Activated naive CD4-positive, alpha-beta T cell treated with anti-CD3 and anti-CD28 coated beads, Interleukin-2, amount 50 U/mL, for 24 hours (primary cell): ENCODE measurements at regions not wholly inside any gene's neighbourhood (a gene's known extent, or its start where the extent isn't known, plus 50 kb on each side); places are given as distances from the start of the nearest gene placed in this dataset.

Experiments used
- H3K27ac Mint-ChIP-seq: one replicate; pipeline ENCODE4 v1.8.0; 2021; ENCODE audit warnings: mild to moderate bottlenecking, mixed read lengths
- H3K27me3 Mint-ChIP-seq: one replicate; pipeline ENCODE4 v1.8.0; 2021; ENCODE audit warnings: mixed read lengths
- H3K36me3 Mint-ChIP-seq: one replicate; pipeline ENCODE4 v1.8.0; 2021; ENCODE audit warnings: mixed read lengths
- H3K4me1 Mint-ChIP-seq: one replicate; pipeline ENCODE4 v1.8.0; 2021; ENCODE audit warnings: mixed read lengths
- H3K4me3 Mint-ChIP-seq: one replicate; pipeline ENCODE4 v1.8.0; 2021; ENCODE audit warnings: mild to moderate bottlenecking, mixed read lengths
- H3K9me3 Mint-ChIP-seq: one replicate; pipeline ENCODE4 v1.8.0; 2021; ENCODE audit warnings: mixed read lengths

DNA sequence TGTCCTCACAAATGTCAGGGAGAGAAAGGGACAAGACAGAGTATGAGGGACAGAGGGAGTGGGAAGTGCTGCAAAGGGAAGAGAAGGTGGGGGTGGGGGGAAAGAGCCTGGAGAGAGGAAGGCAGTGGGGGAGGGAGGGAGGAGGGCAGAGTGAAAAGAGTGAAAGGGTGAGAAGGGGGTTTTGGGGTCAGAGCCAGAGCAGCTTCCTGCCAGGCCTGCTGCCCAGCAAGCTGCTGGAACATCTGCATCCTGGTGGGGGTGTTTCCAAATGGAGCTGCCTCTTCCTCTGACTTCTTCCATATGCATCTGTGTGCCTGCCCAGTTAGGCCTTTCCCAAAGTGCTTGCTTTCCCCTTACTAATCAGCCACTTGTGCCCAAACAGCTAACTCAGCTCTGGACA lies 94.3 kb upstream of the CELF4 start:
- Mint-ChIP-seq H3K4me1 (no peaks in the 10 kb centered on the region), H3K27me3 (peaks cover 2% of the 10 kb centered on the region), H3K27ac (no peak overlapping the region), H3K9me3 (no peaks in the 10 kb centered on the region), H3K36me3 (no peaks in the 10 kb centered on the region), H3K4me3 (no peak overlapping the region)

DNA sequence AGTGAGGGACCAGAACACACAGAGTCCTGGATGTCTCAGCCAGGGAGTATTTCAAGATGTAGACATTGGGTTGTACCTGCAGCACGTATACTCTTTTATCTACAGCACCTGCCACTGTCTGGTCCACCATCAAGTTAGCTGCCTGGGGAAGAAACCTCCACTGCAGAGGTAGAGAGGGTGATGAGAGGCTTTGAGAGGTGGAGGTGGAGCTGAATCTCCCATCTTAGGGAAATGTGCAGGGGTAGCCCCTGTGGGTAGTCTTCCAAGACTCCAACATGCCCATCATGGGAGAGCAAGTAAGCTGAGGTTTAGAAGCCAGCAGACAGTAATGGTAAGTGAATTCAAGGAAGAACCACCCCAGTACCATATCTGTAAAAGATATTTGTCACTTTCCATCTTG lies 93.3 kb upstream of the CELF4 start:
- peaks cover 2% of the 10 kb centered on the region for H3K27me3 Mint-ChIP-seq
- H3K4me3 Mint-ChIP-seq: no peak overlapping the region
- H3K27ac Mint-ChIP-seq: no peak overlapping the region
- H3K9me3 Mint-ChIP-seq: no peaks in the 10 kb centered on the region
- no peaks in the 10 kb centered on the region for H3K36me3 Mint-ChIP-seq
- no peaks in the 10 kb centered on the region for H3K4me1 Mint-ChIP-seq

DNA sequence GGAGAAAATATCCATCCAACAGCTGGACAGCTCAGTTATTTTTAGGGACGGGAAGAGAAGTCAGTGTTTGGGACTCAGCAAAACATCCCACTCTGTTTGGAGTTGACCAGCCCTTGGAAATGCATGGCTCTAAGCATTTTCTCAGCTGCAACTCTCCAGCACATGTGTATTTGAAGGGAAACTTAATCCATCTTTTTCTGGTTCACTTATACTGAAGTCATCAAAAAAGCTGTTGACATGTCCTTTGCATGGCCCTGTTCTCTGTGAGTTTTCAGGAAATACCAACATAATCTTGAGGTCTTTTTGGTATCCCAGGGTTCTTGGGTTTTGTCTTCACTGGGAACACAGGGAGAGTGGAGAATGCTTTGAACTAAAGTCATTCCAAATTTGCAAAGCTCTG lies 91.9 kb upstream of the CELF4 start:
- Mint-ChIP-seq H3K36me3 (no peaks in the 10 kb centered on the region), H3K9me3 (no peaks in the 10 kb centered on the region), H3K27me3 (peaks cover 2% of the 10 kb centered on the region), H3K4me1 (no peaks in the 10 kb centered on the region), H3K27ac (no peak overlapping the region), H3K4me3 (no peak overlapping the region)

DNA sequence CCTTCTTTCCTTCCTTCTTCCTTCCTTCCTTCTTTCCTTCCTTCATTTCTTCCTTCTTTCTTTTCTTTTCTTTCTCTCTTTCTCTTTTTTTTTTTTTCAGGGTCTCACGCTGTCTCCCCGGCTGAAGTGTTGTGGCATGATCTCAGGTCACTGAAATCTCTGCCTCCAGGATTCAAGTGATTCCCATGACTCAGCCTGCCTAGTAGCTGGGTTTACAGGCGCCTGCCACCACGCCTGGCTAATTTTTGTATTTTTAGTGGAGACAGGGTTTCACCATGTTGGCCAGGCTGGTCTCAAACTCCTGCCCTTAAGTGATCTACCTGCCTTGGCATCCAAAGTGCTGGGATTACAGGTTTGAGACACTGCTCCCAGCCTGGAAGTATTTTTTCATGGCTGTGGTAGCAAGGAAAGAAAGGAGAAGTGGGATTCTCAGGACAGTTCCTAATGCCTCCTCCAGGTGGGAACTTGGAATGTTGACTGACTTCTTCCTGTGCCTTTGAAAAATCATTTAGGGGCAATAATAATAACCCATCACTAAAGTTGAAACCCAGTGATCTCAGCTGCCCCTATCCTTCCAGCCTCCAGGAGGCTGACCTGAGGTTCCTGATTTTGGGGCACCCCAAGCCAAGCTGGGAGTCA lies 89.3 kb upstream of the CELF4 start:
- Mint-ChIP-seq H3K27ac (no peak overlapping the region), H3K4me1 (no peaks in the 10 kb centered on the region), H3K36me3 (no peaks in the 10 kb centered on the region), H3K4me3 (no peak overlapping the region), H3K27me3 (peaks cover 2% of the 10 kb centered on the region), H3K9me3 (no peaks in the 10 kb centered on the region)

DNA sequence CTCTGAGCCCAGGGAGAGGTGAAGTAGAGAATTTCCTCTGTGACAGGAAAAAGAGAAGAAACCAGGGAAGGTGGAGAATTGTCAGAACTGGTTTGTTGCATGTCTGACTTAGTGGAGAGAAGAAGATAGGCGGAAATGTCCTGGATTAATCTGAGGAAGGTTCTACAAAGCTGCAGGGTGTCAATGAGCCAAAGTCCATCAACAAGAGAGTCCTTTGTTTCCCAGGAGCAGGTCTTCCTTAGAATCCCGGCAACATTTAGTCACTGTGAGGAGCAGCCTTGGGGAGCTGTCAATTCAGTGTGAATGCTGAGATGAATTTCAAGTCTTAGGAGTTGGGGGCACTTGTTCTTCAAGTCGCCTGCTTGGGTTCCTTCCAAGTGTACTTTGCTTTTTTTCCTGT lies 88.4 kb upstream of the CELF4 start:
- H3K9me3 Mint-ChIP-seq: no peaks in the 10 kb centered on the region
- no peak overlapping the region for H3K27ac Mint-ChIP-seq
- H3K4me1 Mint-ChIP-seq: no peaks in the 10 kb centered on the region
- H3K4me3 Mint-ChIP-seq: no peak overlapping the region
- no peaks in the 10 kb centered on the region for H3K36me3 Mint-ChIP-seq
- no peaks in the 10 kb centered on the region for H3K27me3 Mint-ChIP-seq

DNA sequence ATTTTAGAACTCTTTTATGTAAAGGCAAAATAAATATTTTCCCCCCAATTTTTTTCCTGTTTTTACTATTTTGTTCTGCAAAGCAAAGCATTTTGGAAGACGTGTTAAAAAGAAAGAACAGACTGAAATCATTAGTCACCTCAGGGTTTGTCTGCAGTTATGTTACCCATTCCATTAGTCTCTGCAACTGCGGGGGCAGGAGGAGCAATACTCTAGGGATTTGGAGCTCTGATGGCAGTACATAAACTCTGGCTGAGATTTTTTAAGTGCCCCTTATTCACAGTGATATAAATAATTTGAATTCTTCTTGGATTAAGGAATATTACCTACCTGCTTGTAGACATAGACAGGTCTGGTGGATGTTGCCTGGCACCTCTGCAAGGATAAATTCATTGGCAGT lies 88.0 kb upstream of the CELF4 start:
- H3K27me3 Mint-ChIP-seq: no peaks in the 10 kb centered on the region
- no peak overlapping the region for H3K27ac Mint-ChIP-seq
- no peaks in the 10 kb centered on the region for H3K9me3 Mint-ChIP-seq
- no peaks in the 10 kb centered on the region for H3K36me3 Mint-ChIP-seq
- H3K4me3 Mint-ChIP-seq: no peak overlapping the region
- H3K4me1 Mint-ChIP-seq: no peaks in the 10 kb centered on the region

DNA sequence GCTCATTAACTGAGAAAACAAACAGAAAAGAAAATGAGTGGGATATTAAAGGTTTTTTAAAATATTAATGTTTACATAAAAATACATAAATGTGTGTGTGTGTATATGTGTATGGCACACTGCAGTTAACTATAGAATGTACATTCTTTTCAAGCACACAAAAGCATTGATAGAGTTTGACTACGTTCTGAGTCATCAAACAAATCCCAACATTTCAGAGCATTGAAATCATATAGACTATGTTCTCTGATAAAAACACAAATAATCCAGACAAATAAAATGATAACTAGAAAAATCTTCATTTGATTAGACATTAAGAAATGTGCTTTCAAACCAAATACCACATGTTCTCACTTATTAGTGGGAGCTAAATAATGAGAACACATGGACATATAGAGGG lies 84.3 kb upstream of the CELF4 start:
- no peak overlapping the region for H3K4me3 Mint-ChIP-seq
- H3K27me3 Mint-ChIP-seq: no peaks in the 10 kb centered on the region
- H3K36me3 Mint-ChIP-seq: no peaks in the 10 kb centered on the region
- peaks cover 5% of the 10 kb centered on the region for H3K9me3 Mint-ChIP-seq
- no peaks in the 10 kb centered on the region for H3K4me1 Mint-ChIP-seq
- no peak overlapping the region for H3K27ac Mint-ChIP-seq

DNA sequence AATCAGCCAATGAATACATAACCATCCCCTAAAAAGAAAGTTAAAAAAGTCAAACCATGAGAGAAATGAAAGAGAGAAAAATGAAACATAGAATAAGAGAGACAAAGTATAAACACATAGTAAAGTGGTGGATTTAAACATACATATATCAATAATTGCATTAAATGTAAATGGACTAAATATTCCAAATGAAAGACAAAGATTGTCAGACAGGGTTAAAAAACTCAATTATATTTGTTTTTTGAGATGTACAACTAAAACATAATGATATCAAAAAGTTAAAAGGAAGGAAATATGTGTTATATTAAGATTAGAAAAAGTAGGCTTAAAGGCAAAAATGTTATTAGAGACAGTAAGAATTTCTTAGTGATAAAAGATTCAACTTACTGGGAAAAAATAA lies 83.8 kb upstream of the CELF4 start:
- Mint-ChIP-seq H3K4me1 (no peaks in the 10 kb centered on the region), H3K27ac (no peak overlapping the region), H3K4me3 (no peak overlapping the region), H3K9me3 (peaks cover 5% of the 10 kb centered on the region), H3K36me3 (no peaks in the 10 kb centered on the region), H3K27me3 (no peaks in the 10 kb centered on the region)

DNA sequence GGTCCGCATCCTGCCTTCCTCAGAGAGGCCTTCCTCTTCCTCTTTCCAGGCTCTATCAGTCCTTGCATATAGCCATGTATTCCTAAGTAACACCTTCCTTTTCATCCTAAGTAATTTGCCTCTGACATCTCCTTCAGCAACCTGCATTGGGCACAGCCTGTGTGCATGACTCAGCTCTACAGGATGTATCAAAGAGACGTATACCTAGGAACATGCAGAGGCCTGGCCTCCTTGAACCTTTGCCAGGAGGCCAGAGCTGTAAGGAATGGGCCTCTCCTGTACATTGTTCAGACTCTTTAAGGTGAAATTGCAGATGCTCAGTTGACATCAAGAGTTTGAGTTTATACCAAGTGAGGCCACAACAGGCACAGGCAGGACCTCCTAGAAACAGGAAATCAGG lies 76.0 kb upstream of the CELF4 start:
- no peaks in the 10 kb centered on the region for H3K36me3 Mint-ChIP-seq
- H3K9me3 Mint-ChIP-seq: peaks cover 5% of the 10 kb centered on the region
- no peaks in the 10 kb centered on the region for H3K27me3 Mint-ChIP-seq

DNA sequence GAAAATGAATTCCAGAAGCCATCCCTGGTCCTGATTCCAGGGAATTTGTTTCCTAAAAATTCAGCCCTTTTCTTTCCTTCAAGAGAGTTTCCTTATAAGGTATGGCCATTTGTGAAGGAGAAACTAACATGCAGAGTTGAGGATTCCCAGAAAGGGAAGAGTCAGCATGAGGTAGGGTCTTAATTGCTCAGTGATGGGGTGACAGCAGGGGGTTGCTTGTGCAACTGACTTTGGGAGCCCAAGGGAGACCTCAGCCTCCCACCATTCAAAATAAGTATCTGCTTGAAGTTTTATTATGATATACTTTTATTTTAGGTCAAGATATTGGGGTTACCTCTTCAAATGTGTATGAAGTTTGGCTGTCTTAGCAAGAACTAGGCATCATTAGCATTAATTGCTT lies 74.9 kb upstream of the CELF4 start:
- H3K4me3 Mint-ChIP-seq: no peak overlapping the region
- no peak overlapping the region for H3K27ac Mint-ChIP-seq
- no peaks in the 10 kb centered on the region for H3K27me3 Mint-ChIP-seq
- H3K4me1 Mint-ChIP-seq: no peaks in the 10 kb centered on the region
- H3K9me3 Mint-ChIP-seq: peaks cover 5% of the 10 kb centered on the region
- H3K36me3 Mint-ChIP-seq: no peaks in the 10 kb centered on the region

More for the DNA sequence above, 76.0 kb upstream of the CELF4 start:
- H3K4me1 Mint-ChIP-seq: no peaks in the 10 kb centered on the region
- no peak overlapping the region for H3K27ac Mint-ChIP-seq
- H3K4me3 Mint-ChIP-seq: no peak overlapping the region

DNA sequence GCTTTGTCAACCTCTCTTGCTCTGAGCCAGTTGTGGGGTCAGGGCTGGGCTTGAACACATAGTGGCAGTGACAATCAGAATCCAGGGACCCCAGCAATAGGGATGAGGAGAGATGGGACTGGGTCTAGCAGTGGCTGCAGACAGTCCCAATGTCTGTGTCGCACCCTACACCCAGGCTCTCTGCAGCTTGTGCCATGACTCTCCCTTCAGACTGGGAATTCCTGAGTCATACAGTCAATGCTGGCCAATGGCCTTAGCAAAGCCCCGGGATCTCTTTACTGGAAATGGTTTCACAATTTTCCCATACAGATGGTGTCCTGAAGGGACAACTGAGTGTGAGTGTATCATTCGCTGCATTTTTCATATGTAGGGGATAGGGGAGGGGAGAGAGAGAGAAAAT lies 74.2 kb upstream of the CELF4 start:
- Mint-ChIP-seq H3K9me3 (no peaks in the 10 kb centered on the region), H3K4me3 (no peak overlapping the region), H3K27ac (no peak overlapping the region), H3K4me1 (no peaks in the 10 kb centered on the region), H3K27me3 (no peaks in the 10 kb centered on the region), H3K36me3 (no peaks in the 10 kb centered on the region)

DNA sequence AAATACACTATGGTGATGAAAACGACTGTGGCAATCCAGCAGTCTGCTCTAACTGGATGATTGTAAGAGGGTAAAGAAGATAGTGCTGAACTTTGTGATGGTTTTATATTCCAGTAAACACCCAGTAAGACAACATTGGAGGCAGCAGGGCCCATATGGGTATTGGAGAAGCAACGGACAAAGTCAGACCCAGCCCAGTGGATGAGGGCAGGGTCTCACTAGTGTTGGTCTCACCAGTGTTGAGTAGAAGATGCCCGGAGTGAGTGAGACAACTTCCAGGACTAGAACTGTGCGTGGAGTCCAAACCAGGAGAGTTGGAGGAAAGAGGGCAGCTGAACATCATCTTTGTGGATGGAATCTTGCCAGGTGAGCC lies 71.9 kb upstream of the CELF4 start:
- H3K4me1 Mint-ChIP-seq: no peaks in the 10 kb centered on the region
- no peak overlapping the region for H3K27ac Mint-ChIP-seq
- H3K9me3 Mint-ChIP-seq: no peaks in the 10 kb centered on the region
- no peak overlapping the region for H3K4me3 Mint-ChIP-seq
- no peaks in the 10 kb centered on the region for H3K36me3 Mint-ChIP-seq
- no peaks in the 10 kb centered on the region for H3K27me3 Mint-ChIP-seq

DNA sequence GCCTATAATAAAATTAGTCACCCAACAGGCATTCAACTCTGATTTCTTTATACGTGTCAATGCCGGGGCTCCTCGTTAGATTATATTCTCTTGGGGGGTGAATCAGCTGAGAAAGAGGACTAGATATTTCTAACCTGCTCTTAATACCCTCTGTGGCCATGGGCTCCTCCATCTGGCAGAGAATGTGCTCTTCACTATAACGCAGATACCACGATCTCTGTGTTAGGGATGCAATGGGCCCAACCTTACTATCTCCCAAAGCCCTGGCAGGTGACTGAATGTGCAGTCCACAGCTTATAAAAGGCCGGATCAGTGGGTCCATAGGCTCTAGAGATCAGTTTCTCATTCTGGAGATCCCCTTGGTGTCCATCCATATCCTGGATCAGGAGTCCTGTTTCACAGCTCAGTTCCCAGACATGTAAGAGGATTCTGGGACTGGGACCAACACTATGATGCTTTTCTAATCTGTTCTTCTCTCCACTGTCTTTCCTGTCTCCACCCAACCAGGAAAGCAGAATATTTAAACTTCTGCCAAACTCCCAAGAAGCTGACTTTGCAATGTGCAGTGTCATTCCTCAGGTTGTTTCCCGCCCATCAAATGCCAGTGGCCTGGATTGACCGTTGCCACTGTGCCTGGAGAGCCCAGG lies 71.4 kb upstream of the CELF4 start:
- no peaks in the 10 kb centered on the region for H3K27me3 Mint-ChIP-seq
- no peaks in the 10 kb centered on the region for H3K36me3 Mint-ChIP-seq
- H3K4me3 Mint-ChIP-seq: no peak overlapping the region
- no peaks in the 10 kb centered on the region for H3K4me1 Mint-ChIP-seq
- no peaks in the 10 kb centered on the region for H3K9me3 Mint-ChIP-seq
- H3K27ac Mint-ChIP-seq: no peak overlapping the region

DNA sequence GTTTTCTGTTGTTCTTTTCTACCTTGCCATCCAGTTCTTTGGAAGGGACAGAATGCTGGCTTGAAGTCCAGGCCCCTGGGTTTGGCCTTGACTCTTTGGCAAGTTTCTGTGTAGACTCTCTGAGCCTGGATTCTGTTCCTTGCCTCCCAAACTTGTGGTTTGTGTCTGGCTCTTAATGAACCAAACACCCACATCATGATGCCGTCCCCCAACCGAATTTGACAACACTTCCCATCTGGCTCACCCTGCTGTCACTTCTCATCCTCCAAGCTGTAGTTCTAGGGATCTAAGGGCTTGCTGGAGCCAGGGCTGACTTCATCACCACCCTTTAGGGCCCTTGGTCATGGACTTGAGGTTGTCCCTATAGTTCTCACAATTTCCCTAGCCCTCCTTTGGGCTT lies 68.9 kb upstream of the CELF4 start:
- Mint-ChIP-seq H3K27ac (no peak overlapping the region), H3K9me3 (no peaks in the 10 kb centered on the region), H3K4me3 (no peak overlapping the region), H3K27me3 (no peaks in the 10 kb centered on the region), H3K36me3 (no peaks in the 10 kb centered on the region), H3K4me1 (no peaks in the 10 kb centered on the region)

DNA sequence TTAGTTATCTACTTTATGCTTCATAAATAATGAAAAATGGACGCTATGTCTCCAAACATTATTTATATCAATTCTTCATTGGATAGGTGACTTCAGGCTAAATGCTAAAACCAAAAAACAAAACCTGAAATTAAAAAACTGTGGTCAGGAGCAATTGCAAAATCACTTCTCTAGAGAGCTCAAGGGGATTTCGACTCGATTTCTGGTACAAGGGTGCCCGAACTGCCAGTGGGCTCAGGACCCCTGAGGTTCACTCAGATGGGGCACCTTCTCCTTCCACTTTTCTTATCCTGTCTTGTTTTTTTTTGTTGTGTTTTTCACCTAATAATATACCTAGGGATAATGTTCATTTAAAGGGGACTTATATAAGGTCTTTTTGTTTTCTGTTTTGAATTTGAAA lies 65.8 kb upstream of the CELF4 start:
- Mint-ChIP-seq H3K9me3 (no peaks in the 10 kb centered on the region), H3K36me3 (no peaks in the 10 kb centered on the region), H3K27me3 (no peaks in the 10 kb centered on the region), H3K27ac (no peak overlapping the region), H3K4me1 (no peaks in the 10 kb centered on the region), H3K4me3 (no peak overlapping the region)

DNA sequence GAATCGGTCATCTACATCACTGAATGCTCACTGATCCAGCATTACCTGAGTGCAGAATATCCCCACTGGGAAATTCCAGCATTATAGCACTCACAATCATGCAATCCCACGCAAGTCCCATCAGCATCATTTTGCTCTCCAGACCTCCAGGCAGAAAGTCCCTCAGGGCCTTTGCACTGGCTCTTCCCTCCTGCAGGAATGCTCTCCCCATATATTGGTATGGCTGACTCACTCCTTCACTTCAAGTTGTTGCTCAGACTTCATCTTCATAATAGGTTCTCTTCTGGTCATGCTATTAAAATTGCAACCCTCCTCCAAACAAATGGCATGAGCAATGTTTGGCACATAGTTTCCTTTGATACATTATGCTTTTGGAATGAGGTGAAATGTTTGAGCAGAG lies 64.7 kb upstream of the CELF4 start:
- Mint-ChIP-seq H3K4me3 (no peak overlapping the region), H3K27ac (no peak overlapping the region), H3K9me3 (no peaks in the 10 kb centered on the region), H3K4me1 (no peaks in the 10 kb centered on the region), H3K36me3 (no peaks in the 10 kb centered on the region), H3K27me3 (no peaks in the 10 kb centered on the region)
